K562 (cell line): ENCODE measurements at regions not wholly inside any gene's neighbourhood (a gene's known extent, or its start where the extent isn't known, plus 50 kb on each side); places are given as distances from the start of the nearest gene placed in this dataset.

Experiments used
- ATAC-seq: fragments of 200-7000 bp; cut with Tn5 transposase; 3 replicates; pipeline ENCODE4 v1.9.1; 2020; ENCODE audit warnings: moderate library complexity
- BruUV-seq: library from RNA; stranded (reverse); fragments of 400-500 nt; replicated peaks from 2 replicates; lab custom pipeline; 2021; lab: Mats Ljungman, UMichigan
- CTCF ChIA-PET: fragments of 300-600 bp; formaldehyde crosslinking; extraction: SDS; loops from one replicate; lab custom pipeline; 2021; ENCODE audit warnings: low intra/inter-chr PET ratio; lab: Yijun Ruan, JAX
- POLR2A ChIA-PET: fragments of 300-600, 350-650 bp; sonication (Branson Sonifier 250); formaldehyde crosslinking; extraction: SDS; loops from one replicate; lab custom pipeline; 2021; ENCODE audit warnings: antibody characterized with exemption, inconsistent platforms; lab: Yijun Ruan, JAX
- DNase-seq, 4 experiments: peaks; one replicate each; pipeline versions ENCODE4 v3.0.0 to v3.0.0-alpha.2; 2011 to 2018; ENCODE audit warnings: low spot score in 3 of 4, mixed read lengths in 3 of 4; ENCODE audit errors: extremely low read depth in 1 of 4
- FAIRE-seq: peaks from 2 replicates; lab custom pipeline; 2011; peaks lifted over from hg19 to GRCh38; lab: Jason Lieb, UNC
- H2AFZ ChIP-seq: 2 replicates; pipeline ENCODE4 v1.6.0; 2011; ENCODE audit warnings: low read depth, low read length, control low read depth, inconsistent platforms
- H3K27ac ChIP-seq: fragments of 200-600 bp; 3 replicates; pipeline ENCODE4 v1.8.0; 2011; ENCODE audit warnings: low read depth, mild to moderate bottlenecking, control low read depth, inconsistent platforms, low read length, moderate library complexity, mixed read lengths; ENCODE audit errors: extremely low read depth
- H3K27me3 ChIP-seq, 2 experiments: fragments of 300-600 bp in 1 of 2; 2 replicates in 1 of 2; 3 replicates in 1 of 2; pipeline versions ENCODE4 v1.6.0 to v1.8.0; 2011; ENCODE audit warnings: inconsistent platforms in 2 of 2, low read length in 2 of 2, mild to moderate bottlenecking in 1 of 2, mixed read lengths in 1 of 2, moderate library complexity in 1 of 2; ENCODE audit not compliant: control insufficient read depth in 2 of 2, insufficient read depth in 2 of 2
- H3K36me3 ChIP-seq: fragments of 300-600 bp; 3 replicates; pipeline ENCODE4 v1.8.0; 2011; ENCODE audit warnings: mild to moderate bottlenecking, low read length, inconsistent platforms; ENCODE audit not compliant: control insufficient read depth, insufficient read depth
- H3K4me1 ChIP-seq, 2 experiments: fragments of 200-600 bp in 1 of 2; replicated peaks in 1 of 2; 2 replicates in 1 of 2; 3 replicates in 1 of 2; pipeline versions ENCODE4 v1.5.1 to v1.8.0; 2011; ENCODE audit warnings: inconsistent platforms in 2 of 2, low read length in 2 of 2, mild to moderate bottlenecking in 1 of 2, mixed read lengths in 1 of 2, moderate library complexity in 1 of 2; ENCODE audit not compliant: control insufficient read depth in 2 of 2, insufficient read depth in 2 of 2
- H3K4me2 ChIP-seq: 2 replicates; pipeline ENCODE4 v1.6.1; 2011; ENCODE audit warnings: low read length, control low read depth, inconsistent platforms, mixed read lengths; ENCODE audit not compliant: insufficient read depth
- H3K4me3 ChIP-seq: fragments of 200-600 bp; sonication (generic), shearing (Covaris generic); 2 replicates; pipeline ENCODE4 v1.5.1; 2016; ENCODE audit warnings: control low read depth, inconsistent platforms
- H3K79me2 ChIP-seq: fragments of 200-600 bp; 3 replicates; pipeline ENCODE4 v1.8.0; 2011; ENCODE audit warnings: low read length, inconsistent platforms; ENCODE audit not compliant: control insufficient read depth, insufficient read depth
- H3K9ac ChIP-seq, 2 experiments: 2 replicates each; pipeline versions ENCODE4 v1.6.0 to v1.6.1; 2011; ENCODE audit warnings: low read depth in 2 of 2, low read length in 2 of 2, control low read depth in 1 of 2, inconsistent platforms in 1 of 2, mild to moderate bottlenecking in 1 of 2, mixed read lengths in 1 of 2; ENCODE audit not compliant: insufficient read depth in 1 of 2
- H3K9me1 ChIP-seq: one replicate; pipeline ENCODE4 v1.6.0; 2011; ENCODE audit warnings: inconsistent platforms, mild to moderate bottlenecking, low read length, moderate library complexity; ENCODE audit not compliant: control insufficient read depth, insufficient read depth
- H3K9me3 ChIP-seq: replicated peaks from 2 replicates; pipeline ENCODE4 v1.5.1; 2011; ENCODE audit warnings: low read depth, low read length, inconsistent platforms; ENCODE audit not compliant: control insufficient read depth, insufficient read depth
- H4K20me1 ChIP-seq: replicated peaks from 2 replicates; pipeline ENCODE4 v1.6.1; 2011; ENCODE audit warnings: low read length, inconsistent platforms, mixed read lengths; ENCODE audit not compliant: control insufficient read depth, insufficient read depth
- BCL6 ChIP-seq: fragments of 250-450 bp; sonication (Bioruptor Pico); IDR thresholded peaks from 2 replicates; pipeline ENCODE4 v1.4.0; 2020
- BRCA1 ChIP-seq, 2 experiments: fragments of 450-650 bp in 1 of 2; sonication (generic) in 1 of 2; formaldehyde crosslinking in 1 of 2; IDR thresholded peaks; 2 replicates each; pipeline versions ENCODE4 v1.5.0 to v1.6.1; 2017 to 2020; ENCODE audit warnings: mild to moderate bottlenecking in 1 of 2, missing genetic modification reagents in 1 of 2
- CCNT2 ChIP-seq: IDR thresholded peaks from 2 replicates; pipeline ENCODE4 v1.6.1; 2011; ENCODE audit warnings: borderline replicate concordance, low read depth, mild to moderate bottlenecking, moderate library complexity, mixed read lengths, low read length; ENCODE audit not compliant: insufficient read length; ENCODE audit errors: extremely low read depth
- E2F6 ChIP-seq, 2 experiments: IDR thresholded peaks; 2 replicates each; pipeline ENCODE4 v1.6.1; 2011; ENCODE audit warnings: borderline replicate concordance in 1 of 2, control low read depth in 1 of 2, low read depth in 1 of 2, low read length in 1 of 2, mild to moderate bottlenecking in 1 of 2, mixed read lengths in 1 of 2, moderate library complexity in 1 of 2; ENCODE audit not compliant: insufficient read depth in 1 of 2, insufficient read length in 1 of 2, poor library complexity in 1 of 2, severe bottlenecking in 1 of 2; ENCODE audit errors: extremely low read depth in 1 of 2
- HNRNPK ChIP-seq: fragments of 200-400 bp; formaldehyde crosslinking; IDR thresholded peaks from one replicate; pipeline ENCODE4 v1.6.1; 2018; ENCODE audit warnings: mild to moderate bottlenecking, low read depth, low read length; ENCODE audit not compliant: poor library complexity, severe bottlenecking
- KDM4B ChIP-seq, 2 experiments: fragments of 450-650 bp in 1 of 2; sonication (generic) in 1 of 2; IDR thresholded peaks; 2 replicates each; pipeline ENCODE4 v1.6.1; 2016 to 2017; ENCODE audit warnings: borderline replicate concordance in 2 of 2, antibody characterized with exemption in 1 of 2, low read depth in 1 of 2, mild to moderate bottlenecking in 1 of 2
- MECOM ChIP-seq: fragments of 250-450 bp; sonication (Bioruptor Pico); IDR thresholded peaks from 2 replicates; pipeline ENCODE4 v1.8.0; 2022; ENCODE audit warnings: inconsistent platforms
- MTA1 ChIP-seq: fragments of 450-650 bp; IDR thresholded peaks from 2 replicates; pipeline ENCODE4 v1.6.1; 2017; ENCODE audit warnings: borderline replicate concordance
- MXI1 ChIP-seq: IDR thresholded peaks from 2 replicates; pipeline ENCODE4 v1.6.1; 2011; ENCODE audit warnings: low read depth, mild to moderate bottlenecking, improper control_type of control experiment, low read length
- RBFOX2 ChIP-seq: fragments of 200-400 bp; formaldehyde crosslinking; IDR thresholded peaks from 2 replicates; pipeline ENCODE4 v1.6.1; 2017; ENCODE audit warnings: low read depth, mild to moderate bottlenecking, low read length, moderate library complexity
- SIN3B ChIP-seq: fragments of 450-650 bp; IDR thresholded peaks from 2 replicates; pipeline ENCODE4 v1.6.1; 2017; ENCODE audit warnings: low read depth, mild to moderate bottlenecking, moderate library complexity
- STAT6 ChIP-seq: sonication (generic); formaldehyde crosslinking; IDR thresholded peaks from 2 replicates; pipeline ENCODE4 v1.8.1; 2023; ENCODE audit warnings: mild to moderate bottlenecking, missing genetic modification reagents
- ZBTB17 ChIP-seq: fragments of 450-650 bp; formaldehyde crosslinking; IDR thresholded peaks from 2 replicates; pipeline ENCODE4 v1.4.0; 2020; ENCODE audit warnings: mild to moderate bottlenecking
- ZBTB8A ChIP-seq: fragments of 450-650 bp; IDR thresholded peaks from 2 replicates; pipeline ENCODE4 v1.6.1; 2018; ENCODE audit warnings: mild to moderate bottlenecking, moderate library complexity; ENCODE audit not compliant: partially characterized antibody
- ZNF324 ChIP-seq: fragments of 250-450 bp; sonication (Bioruptor Pico); IDR thresholded peaks from 2 replicates; pipeline ENCODE4 v1.4.0; 2020; ENCODE audit warnings: mild to moderate bottlenecking
- ZZZ3 ChIP-seq: fragments of 450-650 bp; IDR thresholded peaks from 2 replicates; pipeline ENCODE4 v1.6.1; 2016; ENCODE audit warnings: antibody characterized with exemption, mild to moderate bottlenecking, moderate library complexity
- in situ Hi-C: fragments of 300-500 bp; cut with MboI; formaldehyde crosslinking; loops from 4 replicates; pipeline ENCODE4 v1.15.0; 2018; ENCODE audit warnings: inconsistent platforms, mixed read lengths
- intact Hi-C: fragments of 100-400 bp; cut with micrococcal nuclease; formaldehyde crosslinking; loops from 2 replicates; pipeline ENCODE4 v1.14.2; 2022
- TF ChIP-seq, protein P1 (sequence below): fragments of 450-650 bp; formaldehyde crosslinking; IDR thresholded peaks from 2 replicates; pipeline ENCODE4 v1.4.0; 2020; ENCODE audit warnings: mild to moderate bottlenecking, moderate library complexity

GRCh38 chr1:113320272-113320671 is 70.0 kb upstream of the MAGI3 start:
- Histone ChIP-seq H3K36me3 (no peaks in the 10 kb centered on the region), H3K79me2 (no peaks in the 10 kb centered on the region), H3K27me3 (no peaks in the 10 kb centered on the region), H3K9me3 (no peaks in the 10 kb centered on the region), H3K27ac (no peak overlapping the region), H3K4me1 (no peaks in the 10 kb centered on the region), H3K9ac (no peak overlapping the region), H3K4me3 (no peak overlapping the region), H3K4me2 (no peak overlapping the region), H3K9me1 (no peaks in the 10 kb centered on the region), H2AFZ (no peak overlapping the region), H4K20me1 (no peaks in the 10 kb centered on the region)
- CTCF ChIA-PET = no interaction called here
- TF ChIP-seq ZBTB17 (CRISPR knock-in tag) (no peak), MECOM (CRISPR knock-in tag) (no peak), STAT6 (CRISPR knock-in tag) (no peak), HNRNPK (no peak), SIN3B (no peak), E2F6 (IDR thresholded peaks at IDR 0.05; ENCODE audit: borderline replicate concordance in 1 of 2, extremely low read depth in 1 of 2, insufficient read depth in 1 of 2, insufficient read length in 1 of 2, low read depth in 1 of 2, low read length in 1 of 2, poor library complexity in 1 of 2, severe bottlenecking in 1 of 2) (no peak), CCNT2 (no peak), KDM4B (IDR thresholded peaks at IDR 0.05; ENCODE audit: borderline replicate concordance in 2 of 2, low read depth in 1 of 2) (no peak), BCL6 (no peak), BRCA1 (IDR thresholded peaks at IDR 0.05) (no peak), BRCA1 (CRISPR knock-in tag; IDR thresholded peaks at IDR 0.05) (no peak), ZNF324 (CRISPR knock-in tag) (no peak), MTA1 (no peak), MXI1 (no peak), ZZZ3 (no peak), ZBTB8A (no peak), RBFOX2 (no peak)
- TF ChIP-seq, protein P1, sequence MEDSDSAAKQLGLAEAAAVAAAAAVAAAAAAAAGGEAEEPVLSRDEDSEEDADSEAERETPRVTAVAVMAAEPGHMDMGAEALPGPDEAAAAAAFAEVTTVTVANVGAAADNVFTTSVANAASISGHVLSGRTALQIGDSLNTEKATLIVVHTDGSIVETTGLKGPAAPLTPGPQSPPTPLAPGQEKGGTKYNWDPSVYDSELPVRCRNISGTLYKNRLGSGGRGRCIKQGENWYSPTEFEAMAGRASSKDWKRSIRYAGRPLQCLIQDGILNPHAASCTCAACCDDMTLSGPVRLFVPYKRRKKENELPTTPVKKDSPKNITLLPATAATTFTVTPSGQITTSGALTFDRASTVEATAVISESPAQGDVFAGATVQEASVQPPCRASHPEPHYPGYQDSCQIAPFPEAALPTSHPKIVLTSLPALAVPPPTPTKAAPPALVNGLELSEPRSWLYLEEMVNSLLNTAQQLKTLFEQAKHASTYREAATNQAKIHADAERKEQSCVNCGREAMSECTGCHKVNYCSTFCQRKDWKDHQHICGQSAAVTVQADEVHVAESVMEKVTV (CRISPR knock-in tag) = no peak
- DNase-seq = no peak
- intact Hi-C loops (no loop called here), in situ Hi-C loops (no loop called here)
- no TSS peak for BruUV-seq
- POLR2A ChIA-PET = interaction anchor here (1.0 to 1.3 kb wide), 2 partner anchors 12 to 14 kb away, joined by 3 to 4 read pairs; no protein-coding TSS in a partner anchor
- no peak for ATAC-seq
- no peak for FAIRE-seq
